GM19351 (cell line): ENCODE measurements at regions not wholly inside any gene's neighbourhood (a gene's known extent, or its start where the extent isn't known, plus 50 kb on each side); places are given as distances from the start of the nearest gene placed in this dataset.

Source experiments
- ATAC-seq: cut with Tn5 transposase; IDR thresholded peaks from one replicate; pipeline ENCODE4 v1.9.1; 2021; ENCODE audit warnings: mild to moderate bottlenecking, moderate library complexity; ENCODE audit not compliant: unreplicated experiment

DNA sequence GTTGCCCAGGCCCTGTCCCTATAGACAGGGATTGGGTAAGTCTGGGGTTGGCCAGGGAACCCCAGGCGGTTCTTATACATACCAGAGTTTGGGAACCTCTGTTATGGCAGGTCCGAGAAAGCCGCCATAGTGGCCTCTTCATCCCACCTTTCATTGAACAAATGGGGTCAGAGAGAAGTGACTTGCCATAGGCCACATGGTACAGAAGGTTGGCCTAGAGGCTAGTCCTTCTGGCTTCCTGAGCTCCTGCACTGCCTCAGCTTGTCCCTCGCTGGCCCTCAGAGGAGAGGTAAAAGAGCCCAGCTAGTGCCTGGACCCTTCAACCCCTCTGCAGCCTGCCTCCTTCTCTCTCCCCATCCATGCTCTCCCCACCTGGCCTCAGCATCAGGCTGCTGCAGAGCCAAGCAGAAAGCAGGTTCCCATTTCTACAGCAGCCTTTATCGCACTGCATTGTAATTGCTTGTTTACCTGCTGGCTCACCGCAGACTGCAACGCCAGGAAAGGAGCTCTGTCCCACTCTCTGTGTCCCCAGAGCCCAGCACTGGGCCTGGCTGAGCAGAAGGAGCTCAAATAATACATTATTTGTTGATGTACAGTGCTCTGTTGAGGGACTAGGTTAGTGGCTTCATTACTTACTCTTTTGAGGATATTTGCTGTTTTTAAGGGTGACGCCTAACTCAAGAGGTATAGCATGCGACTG is 103.6 kb downstream of the TRIM29 start:
- ATAC-seq: no peak

DNA sequence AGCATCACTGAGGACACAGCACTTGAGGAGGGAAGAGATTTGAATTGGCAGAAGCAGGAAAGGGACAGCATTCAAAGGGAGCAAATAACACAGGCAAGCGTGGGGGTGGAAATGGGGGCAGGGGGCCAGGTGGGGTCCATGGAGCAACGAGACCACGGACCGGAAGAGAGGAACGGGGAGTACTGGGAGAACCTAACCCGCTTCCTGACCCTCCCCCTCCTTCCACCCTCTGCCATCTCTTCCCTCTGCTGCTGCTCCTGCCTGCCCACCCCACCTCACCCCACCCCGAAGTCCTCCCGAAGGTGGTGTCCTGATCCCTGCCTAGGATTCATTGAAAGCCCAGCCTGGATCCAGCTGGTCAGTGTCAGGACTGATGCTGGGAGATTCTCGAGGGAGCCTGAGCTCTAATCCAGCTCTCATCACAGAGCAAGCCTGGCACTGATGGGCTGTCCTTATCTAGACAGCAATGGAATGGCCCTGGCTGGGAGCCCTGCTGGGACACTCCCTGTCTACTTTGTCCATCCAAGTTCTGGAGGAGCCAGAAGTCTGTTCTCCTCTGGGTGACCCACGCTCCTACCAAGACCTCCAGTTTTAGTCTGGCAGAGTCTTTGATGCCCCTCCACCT is 105.0 kb downstream of the TRIM29 start:
- ATAC-seq: no peak

GRCh38 chr11:120031612-120032600 is 106.0 kb downstream of the TRIM29 start:
- ATAC-seq: no peak

GRCh38 chr11:120031156-120031555 is 106.8 kb downstream of the TRIM29 start:
- no peak for ATAC-seq

DNA sequence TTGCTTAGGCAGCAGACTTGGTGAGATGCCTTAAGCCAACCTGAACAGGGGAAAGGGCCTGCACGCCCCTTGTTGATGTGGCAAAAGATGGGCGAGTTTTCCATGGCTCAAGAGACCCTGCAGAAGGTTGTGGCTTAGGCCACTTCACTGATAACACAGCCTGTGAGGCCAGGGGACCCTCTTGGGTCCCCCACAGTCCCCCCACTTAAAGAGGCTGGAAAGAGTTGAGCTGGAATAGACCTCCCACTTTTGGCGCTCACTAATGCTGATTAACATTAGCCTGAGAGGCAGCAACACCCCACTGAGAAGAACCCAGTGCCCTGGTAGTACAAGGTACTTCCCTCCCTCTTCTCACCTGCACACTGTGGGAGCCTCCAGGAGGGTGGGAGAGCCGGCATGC is 107.5 kb downstream of the TRIM29 start:
- ATAC-seq: no peak

GRCh38 chr11:120029321-120029720 is 108.6 kb downstream of the TRIM29 start:
- no peak for ATAC-seq

- ATAC-seq: no peak
Measured at GRCh38 chr11:120028897-120029258, 109.0 kb downstream of the TRIM29 start.

- ATAC-seq: no peak
Measured at GRCh38 chr11:120028181-120028896, 109.6 kb downstream of the TRIM29 start.

DNA sequence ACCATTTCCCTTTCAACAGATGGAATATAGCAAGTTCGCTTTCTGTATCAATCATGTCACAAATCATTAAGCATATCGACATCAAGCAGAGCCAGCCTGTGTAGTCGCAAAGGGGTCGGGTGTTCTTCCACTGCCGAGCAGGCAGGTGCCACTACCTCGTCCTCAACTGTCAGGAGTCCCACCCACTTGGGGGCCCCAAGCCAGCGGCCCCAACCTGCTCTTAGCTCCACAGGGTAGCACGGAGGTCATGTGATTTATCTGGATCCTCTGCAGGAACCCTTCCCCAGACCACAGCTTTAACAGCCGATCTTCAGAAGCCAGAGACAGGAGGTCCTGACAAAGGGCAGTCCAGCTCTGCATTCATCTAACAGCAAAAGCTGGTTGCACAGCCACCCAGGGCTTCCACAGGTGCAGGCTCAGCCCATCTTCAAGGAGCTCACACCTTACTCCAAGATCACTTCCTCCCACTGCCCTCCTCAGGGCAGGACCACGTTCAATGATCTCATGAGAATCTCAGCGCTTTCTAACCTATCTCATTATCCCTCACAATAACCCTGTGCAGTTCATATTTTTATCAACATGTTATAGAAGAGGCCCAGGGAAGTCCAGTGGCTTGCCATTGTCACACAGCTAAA is 110.2 kb downstream of the TRIM29 start:
- no peak for ATAC-seq

GRCh38 chr11:120025606-120026335 is 112.1 kb downstream of the TRIM29 start:
- ATAC-seq: no peak

GRCh38 chr11:120024586-120024985 is 113.3 kb downstream of the TRIM29 start:
- ATAC-seq: no peak

DNA sequence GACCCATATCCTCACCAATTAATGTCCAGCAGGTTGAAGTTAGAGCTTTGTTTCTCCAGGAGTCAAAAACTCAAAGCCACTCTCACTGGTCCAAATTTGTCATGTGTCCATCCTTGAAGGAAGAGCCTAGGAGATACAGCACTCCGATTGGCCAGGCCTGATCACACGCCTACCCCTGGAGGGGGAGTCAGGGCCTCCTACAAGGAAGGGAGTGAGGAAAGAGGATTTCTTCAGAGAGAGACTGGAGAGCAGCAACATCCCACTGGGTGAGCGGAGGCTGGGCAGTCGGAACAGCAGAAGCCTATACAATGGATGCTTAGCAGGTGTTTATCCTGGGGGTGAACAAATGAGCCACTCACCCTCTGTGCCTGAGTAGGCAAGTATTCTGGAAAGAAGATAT is 113.9 kb downstream of the TRIM29 start:
- no peak for ATAC-seq

DNA sequence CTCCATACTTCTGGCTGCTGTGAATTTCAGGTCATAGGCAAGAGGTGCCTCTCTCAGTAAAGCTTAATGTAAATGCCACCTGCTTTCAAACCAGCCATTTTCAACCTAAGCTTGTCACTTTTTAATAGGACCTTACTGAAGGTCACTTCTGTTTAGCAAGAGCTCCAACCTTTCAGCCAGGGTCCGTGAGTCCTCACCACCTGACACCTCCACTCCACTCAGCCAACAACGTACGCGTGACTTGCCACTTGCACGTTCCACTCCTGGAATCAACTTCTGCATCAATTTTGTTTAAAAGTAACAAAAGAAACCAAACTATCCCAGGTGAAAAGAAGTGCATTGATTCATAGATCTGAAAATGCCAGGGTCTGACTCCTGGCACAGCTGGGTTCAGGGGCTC is 114.4 kb downstream of the TRIM29 start:
- ATAC-seq: no peak

DNA sequence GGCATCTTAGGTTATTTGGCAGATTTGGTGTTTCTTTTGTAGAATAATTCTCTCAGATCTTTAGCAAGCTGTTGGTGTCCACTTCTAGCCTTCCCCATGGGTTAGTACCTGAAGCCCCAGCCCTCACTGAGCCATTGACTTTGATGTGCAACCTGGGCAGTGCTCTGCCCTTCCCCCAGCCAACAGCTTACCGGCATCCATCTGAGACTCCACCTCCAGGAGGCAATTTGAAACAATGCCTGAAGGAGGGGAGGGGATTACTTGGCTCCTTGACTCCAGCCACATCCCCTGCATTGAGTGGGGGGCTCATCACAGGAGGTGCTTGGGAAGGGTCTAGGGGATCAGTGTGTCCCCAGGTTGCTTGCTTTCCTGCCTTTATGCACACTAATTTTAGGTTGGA is 114.8 kb downstream of the TRIM29 start:
- no peak for ATAC-seq

GRCh38 chr11:120022617-120023016 is 115.3 kb downstream of the TRIM29 start:
- ATAC-seq: no peak

GRCh38 chr11:120021978-120022377 is 115.9 kb downstream of the TRIM29 start:
- ATAC-seq: no peak

DNA sequence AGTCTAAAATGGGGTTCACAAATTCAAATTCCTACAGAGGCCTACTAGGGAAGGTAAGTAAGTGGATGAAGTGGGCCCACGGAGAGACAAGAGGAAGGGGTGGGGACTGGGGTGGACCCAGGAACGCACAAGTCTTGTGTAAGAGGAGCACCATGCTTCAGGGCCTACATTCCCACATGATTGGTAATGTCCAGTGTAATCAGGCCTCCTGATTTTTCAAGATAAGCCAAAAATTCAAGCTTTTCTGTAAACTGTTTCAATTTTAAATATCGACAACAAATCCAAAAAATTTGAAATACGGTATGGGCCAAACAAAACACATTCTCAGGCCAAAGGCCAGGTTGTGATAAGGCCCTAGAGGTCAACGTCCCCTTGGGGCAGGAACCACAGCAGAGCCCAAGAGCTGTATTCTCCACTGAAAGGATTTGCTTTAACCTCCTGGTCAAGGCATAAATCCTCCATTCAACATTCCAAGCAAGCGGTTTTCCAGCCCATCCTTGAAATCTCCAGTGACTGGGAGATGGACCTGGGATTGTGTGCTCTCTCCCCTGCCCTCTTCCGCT is 116.4 kb downstream of the TRIM29 start:
- ATAC-seq: no peak

- ATAC-seq: no peak
Measured at GRCh38 chr11:120020981-120021380, 116.9 kb downstream of the TRIM29 start.

- ATAC-seq: no peak
Measured at GRCh38 chr11:120020486-120020885, 117.4 kb downstream of the TRIM29 start.

GRCh38 chr11:120019191-120019590 is 118.7 kb downstream of the TRIM29 start:
- ATAC-seq: no peak
